ENCODE measurements at regions not wholly inside any gene's neighbourhood (a gene's known extent, or its start where the extent isn't known, plus 50 kb on each side); places are given as distances from the start of the nearest gene placed in this dataset.
"Not testable (repeated sequence)": the region's sequence is repeated elsewhere in the genome, so short reads cannot be mapped to it uniquely, and the experiment has no call there.

- no peaks in the 10 kb centered on the region for H3F3A ChIP-seq (ENCODE audit: control insufficient read depth, insufficient read depth)
- no peak for TF ChIP-seq EZH2phosphoT487 (IDR thresholded peaks at IDR 0.05; ENCODE audit: borderline replicate concordance, low read length)
- no peak for TF ChIP-seq CTCF (IDR thresholded peaks at IDR 0.05; ENCODE audit: low read depth, low read length, poor library complexity, severe bottlenecking)
- H3K4me2 ChIP-seq (ENCODE audit: low read length) = no peak overlapping the region
- no peak overlapping the region for H3K27ac ChIP-seq (ENCODE audit: low read depth, low read length)
- H3K27me3 ChIP-seq (ENCODE audit: control insufficient read depth, low read length) = no peaks in the 10 kb centered on the region
- H3K4me3 ChIP-seq (ENCODE audit: low read length) = no peak overlapping the region
- H3K36me3 ChIP-seq (ENCODE audit: control insufficient read depth, low read length) = no peaks in the 10 kb centered on the region
- H3K9me2 ChIP-seq (replicated peaks; ENCODE audit: control insufficient read depth, low read length) = no peaks in the 10 kb centered on the region
- no peaks in the 10 kb centered on the region for H4K20me1 ChIP-seq (ENCODE audit: control insufficient read depth, insufficient read depth, low read depth, low read length)
- H3K79me2 ChIP-seq (ENCODE audit: control insufficient read depth, low read length) = no peaks in the 10 kb centered on the region
- no peaks in the 10 kb centered on the region for H3K4me1 ChIP-seq (ENCODE audit: control insufficient read depth, low read length)
- H3K9me3 ChIP-seq (ENCODE audit: control insufficient read depth, insufficient read depth, low read length) = no peaks in the 10 kb centered on the region
Observed at GRCh38 chr7:17412883-17413282, 114.4 kb downstream of the AHR start.

GRCh38 chr7:17415955-17416354, 117.5 kb downstream of the AHR start:
- Histone ChIP-seq H3K4me3 (ENCODE audit: low read length) (no peak overlapping the region), H3K27ac (ENCODE audit: low read depth, low read length) (no peak overlapping the region), H3F3A (ENCODE audit: control insufficient read depth, insufficient read depth) (no peaks in the 10 kb centered on the region), H3K27me3 (ENCODE audit: control insufficient read depth, low read length) (no peaks in the 10 kb centered on the region), H3K36me3 (ENCODE audit: control insufficient read depth, low read length) (no peaks in the 10 kb centered on the region), H3K4me1 (ENCODE audit: control insufficient read depth, low read length) (no peaks in the 10 kb centered on the region), H4K20me1 (ENCODE audit: control insufficient read depth, insufficient read depth, low read depth, low read length) (no peaks in the 10 kb centered on the region), H3K9me3 (ENCODE audit: control insufficient read depth, insufficient read depth, low read length) (no peaks in the 10 kb centered on the region), H3K4me2 (ENCODE audit: low read length) (no peak overlapping the region), H3K79me2 (ENCODE audit: control insufficient read depth, low read length) (no peaks in the 10 kb centered on the region), H3K9me2 (replicated peaks; ENCODE audit: control insufficient read depth, low read length) (no peaks in the 10 kb centered on the region)
- TF ChIP-seq EZH2phosphoT487 (IDR thresholded peaks at IDR 0.05; ENCODE audit: borderline replicate concordance, low read length) (no peak), CTCF (IDR thresholded peaks at IDR 0.05; ENCODE audit: low read depth, low read length, poor library complexity, severe bottlenecking) (no peak)

- H3K4me2 ChIP-seq (ENCODE audit: low read length); H3K36me3 ChIP-seq (ENCODE audit: control insufficient read depth, low read length); H3K4me1 ChIP-seq (ENCODE audit: control insufficient read depth, low read length); H4K20me1 ChIP-seq (ENCODE audit: control insufficient read depth, insufficient read depth, low read depth, low read length); H3K4me3 ChIP-seq (ENCODE audit: low read length); H3K9me3 ChIP-seq (ENCODE audit: control insufficient read depth, insufficient read depth, low read length); H3F3A ChIP-seq (ENCODE audit: control insufficient read depth, insufficient read depth); H3K27ac ChIP-seq (ENCODE audit: low read depth, low read length); H3K79me2 ChIP-seq (ENCODE audit: control insufficient read depth, low read length); H3K27me3 ChIP-seq (ENCODE audit: control insufficient read depth, low read length); H3K9me2 ChIP-seq (replicated peaks; ENCODE audit: control insufficient read depth, low read length): not testable (repeated sequence)
Observed at GRCh38 chr7:17420308-17421015, 122.0 kb downstream of the AHR start.

GRCh38 chr7:17421941-17422340, 123.5 kb downstream of the AHR start:
- no peak overlapping the region for H3K4me3 ChIP-seq (ENCODE audit: low read length)
- no peaks in the 10 kb centered on the region for H3K27me3 ChIP-seq (ENCODE audit: control insufficient read depth, low read length)
- no peaks in the 10 kb centered on the region for H3K36me3 ChIP-seq (ENCODE audit: control insufficient read depth, low read length)
- H3F3A ChIP-seq (ENCODE audit: control insufficient read depth, insufficient read depth) = no peaks in the 10 kb centered on the region
- no peak overlapping the region for H3K4me2 ChIP-seq (ENCODE audit: low read length)
- H3K79me2 ChIP-seq (ENCODE audit: control insufficient read depth, low read length) = no peaks in the 10 kb centered on the region
- no peaks in the 10 kb centered on the region for H3K9me3 ChIP-seq (ENCODE audit: control insufficient read depth, insufficient read depth, low read length)
- no peak overlapping the region for H3K27ac ChIP-seq (ENCODE audit: low read depth, low read length)
- no peaks in the 10 kb centered on the region for H3K4me1 ChIP-seq (ENCODE audit: control insufficient read depth, low read length)
- no peak for TF ChIP-seq CTCF (IDR thresholded peaks at IDR 0.05; ENCODE audit: low read depth, low read length, poor library complexity, severe bottlenecking)
- TF ChIP-seq EZH2phosphoT487 (IDR thresholded peaks at IDR 0.05; ENCODE audit: borderline replicate concordance, low read length) = no peak
- H4K20me1 ChIP-seq (ENCODE audit: control insufficient read depth, insufficient read depth, low read depth, low read length) = no peaks in the 10 kb centered on the region
- H3K9me2 ChIP-seq (replicated peaks; ENCODE audit: control insufficient read depth, low read length) = no peaks in the 10 kb centered on the region

All from DOHH2 (cell line).